ENCODE measurements at regions not wholly inside any gene's neighbourhood (a gene's known extent, or its start where the extent isn't known, plus 50 kb on each side); places are given as distances from the start of the nearest gene placed in this dataset.

GRCh38 chr1:38444770-38445442 lies 398.3 kb upstream of the POU3F1 start:
- no peaks in the 10 kb centered on the region for H3K9me3 ChIP-seq (replicated peaks; ENCODE audit: control insufficient read depth, insufficient read depth, low read length)
- H3K9ac ChIP-seq (replicated peaks; ENCODE audit: extremely low read depth, insufficient read depth, low read length) = no peak overlapping the region
- no peak for TF ChIP-seq MYC (IDR thresholded peaks at IDR 0.05; ENCODE audit: low read depth, low read length)
- no peak for TF ChIP-seq EZH2 (IDR thresholded peaks at IDR 0.05; ENCODE audit: borderline replicate concordance, low read depth, low read length, severe bottlenecking)
- no peak for TF ChIP-seq JUN (IDR thresholded peaks at IDR 0.05; ENCODE audit: borderline replicate concordance, insufficient read depth, insufficient read length, low read depth)
- TF ChIP-seq POLR2A (IDR thresholded peaks at IDR 0.05; ENCODE audit: low read depth, low read length) = no peak
- TF ChIP-seq CTCF (IDR thresholded peaks at IDR 0.05; ENCODE audit: extremely low read depth in 1 of 2, insufficient read depth in 1 of 2, low read depth in 1 of 2, low read length in 2 of 2) = no peak
- TF ChIP-seq POLR2AphosphoS5 (IDR thresholded peaks at IDR 0.05; ENCODE audit: insufficient read depth, low read depth, low read length) = no peak
- no peak for TF ChIP-seq FOS (IDR thresholded peaks at IDR 0.05; ENCODE audit: borderline replicate concordance, insufficient read depth, low read length)
- no peak for TF ChIP-seq MAX (IDR thresholded peaks at IDR 0.05; ENCODE audit: insufficient read depth, insufficient read length)
- no peak for TF ChIP-seq GATA2 (IDR thresholded peaks at IDR 0.05; ENCODE audit: insufficient read depth, insufficient read length, low read depth, low read length)
- dilution Hi-C loops (cut with MboI; ENCODE audit: extremely low pct_ligation_motif_present, low sequenced_read_pairs) (no loop called here), intact Hi-C loops (cut with micrococcal nuclease) (no loop called here)
- no peak overlapping the region for H2AFZ ChIP-seq (ENCODE audit: low read depth, low read length)
- H3K27ac ChIP-seq (ENCODE audit: insufficient read depth, low read depth, low read length) = no peak overlapping the region
- POLR2A ChIA-PET = no interaction called here
- BruUV-seq (replicated peaks) = no TSS peak
- H3K79me2 ChIP-seq (ENCODE audit: control insufficient read depth, insufficient read depth, low read length) = no peaks in the 10 kb centered on the region
- H3K27me3 ChIP-seq (ENCODE audit: control insufficient read depth in 2 of 2, insufficient read depth in 2 of 2, low read length in 2 of 2) = no peaks in the 10 kb centered on the region
- H3K4me3 ChIP-seq (replicated peaks in 1 of 3; ENCODE audit: insufficient read depth in 1 of 3, low read depth in 1 of 3, low read length in 3 of 3) = no peak overlapping the region
- H3K4me1 ChIP-seq (ENCODE audit: control insufficient read depth, extremely low read depth, insufficient read depth, low read length) = no peaks in the 10 kb centered on the region
- no peaks in the 10 kb centered on the region for H3K36me3 ChIP-seq (ENCODE audit: control insufficient read depth in 2 of 2, extremely low read depth in 1 of 2, insufficient read depth in 2 of 2, low read length in 2 of 2)
- FAIRE-seq = no peak
- H3K4me2 ChIP-seq (ENCODE audit: insufficient read depth, low read length) = no peak overlapping the region
- no peaks in the 10 kb centered on the region for H3K9me1 ChIP-seq (replicated peaks; ENCODE audit: control insufficient read depth, extremely low read depth, insufficient read depth, low read length)
- CTCF ChIA-PET = interaction anchor here (1.3 kb wide), 1 partner anchor 10 kb away, joined by 5 read pairs; no protein-coding TSS in a partner anchor
- H4K20me1 ChIP-seq (replicated peaks; ENCODE audit: control insufficient read depth, extremely low read depth, insufficient read depth, low read length) = no peaks in the 10 kb centered on the region
- no peak for DNase-seq (ENCODE audit: low read depth, low spot score)
